ENCODE measurements at regions not wholly inside any gene's neighbourhood (a gene's known extent, or its start where the extent isn't known, plus 50 kb on each side); places are given as distances from the start of the nearest gene placed in this dataset.
"Not testable (repeated sequence)": the region's sequence is repeated elsewhere in the genome, so short reads cannot be mapped to it uniquely, and the experiment has no call there.

DNA sequence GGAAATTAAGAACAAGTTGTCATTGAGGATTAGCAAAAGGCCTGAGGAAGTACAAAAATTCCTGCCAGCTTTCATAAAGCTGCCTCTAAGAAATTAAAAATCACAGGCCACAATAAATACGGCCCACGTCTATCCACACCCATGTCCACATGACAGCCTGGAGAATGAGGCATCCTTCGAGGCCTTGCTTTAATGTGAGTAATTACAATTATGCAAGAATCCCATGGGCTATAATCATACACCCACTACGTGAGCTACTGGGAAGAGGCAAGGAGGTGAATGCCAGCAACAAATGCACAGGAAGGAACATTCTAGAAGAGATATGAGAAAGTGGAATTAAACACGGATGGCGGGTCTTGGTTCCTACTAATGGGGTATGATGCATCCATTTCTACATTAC lies 65.4 kb upstream of the ZFHX3 start:
- DNase-seq (ENCODE audit: low spot score) = no peak

DNA sequence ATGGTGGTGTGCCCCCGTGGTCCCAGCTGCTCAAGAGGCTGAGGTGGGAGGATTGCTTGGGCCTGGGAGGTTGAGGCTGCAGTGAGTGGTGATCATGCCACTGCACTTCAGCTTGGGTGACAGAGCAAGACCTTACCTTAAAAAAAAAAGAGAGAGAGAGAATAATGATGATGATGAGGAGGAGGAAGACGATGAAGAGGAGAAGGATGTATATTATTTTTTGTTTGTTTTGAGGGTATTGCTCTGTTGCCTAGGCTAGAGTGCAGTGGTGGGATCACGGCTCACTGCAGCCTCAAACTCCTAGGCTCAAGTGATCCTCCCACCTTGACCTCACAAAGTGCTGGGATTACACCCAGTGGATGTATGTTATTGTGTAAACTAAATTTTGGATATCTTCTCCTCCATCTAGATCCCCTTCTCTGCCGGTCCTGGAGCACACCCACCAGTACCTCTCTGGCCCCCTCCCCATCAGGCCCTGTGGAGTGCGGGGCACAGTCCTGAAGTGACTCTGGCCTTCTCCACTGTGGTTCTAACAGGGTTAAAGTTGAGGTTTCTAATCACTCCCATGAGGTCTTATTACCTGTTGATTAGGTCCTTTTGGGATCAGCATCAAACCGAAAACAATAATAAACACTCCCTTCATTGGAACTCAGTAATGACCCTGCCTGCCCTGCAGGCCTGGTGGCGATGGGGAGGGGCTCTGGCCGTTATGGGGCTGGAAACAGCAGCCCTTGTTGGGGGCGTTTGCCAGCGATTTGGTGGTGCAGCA lies 60.5 kb upstream of the ZFHX3 start:
- no peak for DNase-seq (ENCODE audit: low spot score)

DNA sequence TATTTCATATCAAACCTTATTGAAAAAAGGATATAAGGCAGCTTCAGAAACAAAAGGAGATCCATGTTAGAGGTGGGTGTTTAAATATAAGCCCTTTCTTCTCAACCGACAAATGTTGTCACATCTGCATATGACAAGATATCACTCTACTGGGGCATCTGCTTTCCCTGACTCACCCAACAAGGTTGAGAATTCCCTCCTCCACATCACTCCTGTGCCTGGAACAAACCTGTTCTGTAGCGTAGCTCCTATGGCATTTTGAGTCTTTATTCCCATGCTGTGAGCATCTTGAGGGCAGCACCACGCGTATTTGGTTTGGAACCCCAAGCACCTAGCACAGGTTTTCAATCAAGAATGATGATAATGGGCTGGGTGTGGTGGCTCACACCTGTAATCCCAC lies 59.4 kb upstream of the ZFHX3 start:
- DNase-seq (ENCODE audit: low spot score) = no peak

DNA sequence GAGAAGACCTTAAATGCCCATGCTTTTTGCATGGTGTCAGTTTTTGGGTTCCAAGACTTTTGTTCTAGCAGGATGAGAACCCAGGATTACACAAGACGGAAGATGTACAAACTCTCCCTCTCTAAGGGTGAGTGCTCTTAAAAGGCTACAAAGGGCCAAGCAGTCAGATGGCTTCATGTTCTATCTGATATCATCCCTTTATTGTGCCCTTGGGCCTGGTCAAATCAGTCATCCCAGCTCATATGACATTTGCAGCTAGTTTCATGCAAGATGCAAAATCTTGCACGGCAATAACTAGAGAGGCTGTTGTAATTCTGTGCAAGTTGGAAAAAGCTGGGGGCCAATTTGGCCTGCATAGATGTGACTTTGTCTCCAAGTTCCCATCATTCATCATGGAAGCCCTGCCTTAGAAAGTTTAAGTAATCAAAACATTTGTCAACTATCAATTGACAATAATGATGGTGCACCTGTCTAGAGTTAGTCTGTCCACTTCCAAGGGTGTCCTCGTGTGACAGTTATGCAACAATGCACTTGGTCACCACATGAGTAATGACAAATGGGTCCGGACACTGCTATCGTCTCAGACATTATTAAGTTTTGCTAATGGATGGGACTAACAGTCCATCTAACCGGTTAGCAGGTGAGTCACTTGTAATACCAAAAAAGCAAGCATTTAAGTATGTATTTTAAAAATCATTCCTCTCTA lies 58.6 kb upstream of the ZFHX3 start:
- no peak for DNase-seq (ENCODE audit: low spot score)

DNA sequence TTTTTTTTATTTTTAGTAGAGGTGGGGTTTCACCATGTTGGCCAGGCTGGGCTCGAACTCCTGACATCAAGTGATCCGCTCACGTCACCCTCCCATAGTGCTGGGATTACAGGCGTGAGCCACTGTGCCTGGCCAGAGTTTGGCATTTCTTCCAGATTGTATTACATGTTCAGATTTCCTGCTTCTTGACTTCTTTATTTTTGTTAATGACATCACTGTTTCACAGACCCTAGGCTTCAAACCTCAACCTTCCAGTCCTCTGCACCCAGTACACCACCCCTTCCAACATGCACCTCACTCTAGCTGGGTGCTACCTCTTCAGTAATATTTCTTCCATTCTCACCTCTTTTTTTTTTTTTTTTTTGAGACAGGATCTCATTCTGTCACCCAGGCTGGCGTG lies 53.6 kb upstream of the ZFHX3 start:
- no peak for DNase-seq (ENCODE audit: low spot score)

DNA sequence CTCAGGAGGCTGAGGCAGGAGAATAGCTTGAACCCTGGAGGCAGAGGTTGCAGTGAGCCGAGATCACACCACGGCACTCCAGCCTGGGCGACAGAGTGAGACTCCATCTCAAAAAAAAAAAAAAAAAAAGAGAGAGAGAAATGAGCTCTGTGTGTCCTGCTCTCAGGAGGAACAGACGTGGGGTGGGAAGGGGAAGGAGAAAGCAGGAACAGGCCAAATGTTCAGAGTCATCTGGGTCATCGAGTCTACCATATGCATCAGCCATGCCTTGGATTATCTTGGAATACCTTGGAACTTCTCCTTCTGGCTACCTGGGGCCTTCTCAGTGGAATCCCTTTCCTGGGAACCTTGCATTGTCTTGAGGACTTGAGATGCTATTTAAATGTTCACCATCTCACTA lies 51.7 kb upstream of the ZFHX3 start:
- DNase-seq (ENCODE audit: low spot score) = not testable (repeated sequence)
